ENCODE measurements at regions not wholly inside any gene's neighbourhood (a gene's known extent, or its start where the extent isn't known, plus 50 kb on each side); places are given as distances from the start of the nearest gene placed in this dataset.
A peak's percentile ranks its signal among the peaks of the same experiment; 100 is the strongest.

DNA sequence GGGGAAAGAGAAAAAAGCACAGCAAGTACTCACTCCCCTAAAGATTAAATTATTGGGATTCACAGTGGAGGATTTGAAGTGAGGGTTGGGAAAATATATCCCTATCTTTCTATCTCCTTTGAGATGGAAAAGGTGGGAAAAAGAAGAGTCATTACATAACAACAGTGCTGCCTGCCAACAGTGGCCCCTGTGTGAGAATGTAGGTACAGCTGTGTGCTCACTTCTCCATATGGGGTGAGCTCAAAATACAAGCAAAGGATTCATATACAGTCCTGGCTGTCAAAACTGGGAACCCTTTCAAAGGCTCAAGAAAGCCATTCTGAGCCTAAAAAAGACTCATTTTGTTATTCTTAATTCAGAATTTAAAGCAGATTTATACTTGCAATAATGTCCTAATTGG lies 458.5 kb downstream of the GPAM start:
- Mint-ChIP-seq H3K36me3 (ENCODE audit: insufficient read depth in 1 of 3, low read depth in 3 of 3) (no peaks in the 10 kb centered on the region; a peak in 1 of 7 replicates), H3K9me3 (no peaks in the 10 kb centered on the region; a peak in 1 of 5 replicates)
- no peak for DNase-seq

More for the DNA sequence above, 458.5 kb downstream of the GPAM start:
- H3K9me3 ChIP-seq (ENCODE audit: control insufficient read depth, low read depth, low read length) = no peaks in the 10 kb centered on the region
- H4K91ac ChIP-seq (ENCODE audit: insufficient read length, low read depth, low read length) = no peak overlapping the region
- H3K56ac ChIP-seq (ENCODE audit: insufficient read length, low read depth, low read length) = no peak overlapping the region
- H2BK12ac ChIP-seq (ENCODE audit: insufficient read length, low read depth, low read length) = no peak overlapping the region
- no peak overlapping the region for H2BK20ac ChIP-seq (ENCODE audit: low read depth, low read length, poor library complexity, severe bottlenecking)
- H3K14ac ChIP-seq (ENCODE audit: insufficient read depth, low read length) = no peak overlapping the region
- no peak overlapping the region for H3K23ac ChIP-seq (ENCODE audit: insufficient read length, low read depth, low read length)
- no peak overlapping the region for H3K4me3 Mint-ChIP-seq
- H2AK5ac ChIP-seq (ENCODE audit: insufficient read length, low read length) = no peak overlapping the region
- H3T11ph ChIP-seq (ENCODE audit: low read length) = no peak overlapping the region
- no peaks in the 10 kb centered on the region for H3K27me3 ChIP-seq (ENCODE audit: insufficient read depth, low read length)
- H3K9ac ChIP-seq (ENCODE audit: extremely low read depth, insufficient read length, low read length) = no peak overlapping the region
- peaks cover 8% of the 10 kb centered on the region; the same call in 1 of the 2 replicates for H3K4me1 ChIP-seq (ENCODE audit: insufficient read depth, low read length)
- H2BK120ac ChIP-seq (ENCODE audit: low read depth, low read length, poor library complexity, severe bottlenecking) = no peak overlapping the region
- H4K20me1 ChIP-seq (ENCODE audit: control insufficient read depth, insufficient read depth, insufficient read length) = no peaks in the 10 kb centered on the region
- no peak overlapping the region for H2BK15ac ChIP-seq (ENCODE audit: low read depth, low read length)
- H3K4me2 ChIP-seq (ENCODE audit: insufficient read depth, insufficient read length, low read length) = no peak overlapping the region
- no peaks in the 10 kb centered on the region for H3K79me1 ChIP-seq (ENCODE audit: insufficient read depth, low read depth, low read length, poor library complexity, severe bottlenecking)
- H4K8ac ChIP-seq (replicated peaks; ENCODE audit: insufficient read length, low read depth, low read length) = no peak overlapping the region
- no peak overlapping the region for H2AFZ ChIP-seq (ENCODE audit: low read length)
- TF ChIP-seq, protein P1, sequence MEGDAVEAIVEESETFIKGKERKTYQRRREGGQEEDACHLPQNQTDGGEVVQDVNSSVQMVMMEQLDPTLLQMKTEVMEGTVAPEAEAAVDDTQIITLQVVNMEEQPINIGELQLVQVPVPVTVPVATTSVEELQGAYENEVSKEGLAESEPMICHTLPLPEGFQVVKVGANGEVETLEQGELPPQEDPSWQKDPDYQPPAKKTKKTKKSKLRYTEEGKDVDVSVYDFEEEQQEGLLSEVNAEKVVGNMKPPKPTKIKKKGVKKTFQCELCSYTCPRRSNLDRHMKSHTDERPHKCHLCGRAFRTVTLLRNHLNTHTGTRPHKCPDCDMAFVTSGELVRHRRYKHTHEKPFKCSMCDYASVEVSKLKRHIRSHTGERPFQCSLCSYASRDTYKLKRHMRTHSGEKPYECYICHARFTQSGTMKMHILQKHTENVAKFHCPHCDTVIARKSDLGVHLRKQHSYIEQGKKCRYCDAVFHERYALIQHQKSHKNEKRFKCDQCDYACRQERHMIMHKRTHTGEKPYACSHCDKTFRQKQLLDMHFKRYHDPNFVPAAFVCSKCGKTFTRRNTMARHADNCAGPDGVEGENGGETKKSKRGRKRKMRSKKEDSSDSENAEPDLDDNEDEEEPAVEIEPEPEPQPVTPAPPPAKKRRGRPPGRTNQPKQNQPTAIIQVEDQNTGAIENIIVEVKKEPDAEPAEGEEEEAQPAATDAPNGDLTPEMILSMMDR (conservative IDR thresholded peaks at IDR 0.05) = no peak
- H3K18ac ChIP-seq (ENCODE audit: insufficient read length, low read depth, low read length) = no peak overlapping the region
- no peak overlapping the region for H3K4ac ChIP-seq (ENCODE audit: low read depth, low read length)
- no peak overlapping the region for H4K5ac ChIP-seq (ENCODE audit: insufficient read length, low read depth, low read length)
- no peaks in the 10 kb centered on the region for H3K23me2 ChIP-seq (ENCODE audit: insufficient read length, low read depth, low read length, poor library complexity, severe bottlenecking)
- H2BK5ac ChIP-seq (ENCODE audit: insufficient read length, low read length) = no peak overlapping the region
- no peaks in the 10 kb centered on the region for H3K27me3 Mint-ChIP-seq (ENCODE audit: low read depth)
- peak overlapping the region; percentile 6 to 69 (median 66); a peak in 3 of 7 replicates for H3K27ac Mint-ChIP-seq
- peaks cover 32 to 37% of the 10 kb centered on the region in 2 experiments for H3K4me1 Mint-ChIP-seq
- H3K79me2 ChIP-seq (ENCODE audit: insufficient read depth, low read length) = no peaks in the 10 kb centered on the region
- no peak overlapping the region for H3K27ac ChIP-seq (ENCODE audit: insufficient read length, low read depth, low read length)
